Left ventricle myocardium inferior (tissue), 1 donor: ENCODE measurements at regions not wholly inside any gene's neighbourhood (a gene's known extent, or its start where the extent isn't known, plus 50 kb on each side); places are given as distances from the start of the nearest gene placed in this dataset.

Source experiments
- DNase-seq: peaks from one replicate; pipeline ENCODE4 v3.0.0-alpha.2; 2020
- H3K27ac ChIP-seq: fragments of 200-600 bp; replicated peaks from 2 replicates; pipeline ENCODE4 v1.8.0; 2021
- H3K27me3 ChIP-seq: fragments of 200-600 bp; 2 replicates; pipeline ENCODE4 v1.8.0; 2021; ENCODE audit warnings: low read depth
- H3K36me3 ChIP-seq: fragments of 200-600 bp; 2 replicates; pipeline ENCODE4 v1.8.0; 2021
- H3K4me1 ChIP-seq: fragments of 200-600 bp; 2 replicates; pipeline ENCODE4 v1.8.0; 2021
- H3K4me3 ChIP-seq: fragments of 200-600 bp; 2 replicates; pipeline ENCODE4 v1.8.0; 2021; ENCODE audit warnings: mild to moderate bottlenecking, moderate library complexity
- H3K9me3 ChIP-seq: fragments of 200-600 bp; replicated peaks from 2 replicates; pipeline ENCODE4 v1.8.0; 2021
- intact Hi-C: fragments of 100-400 bp; cut with micrococcal nuclease; formaldehyde crosslinking; loops from one replicate; pipeline ENCODE4 v1.11.0; 2022
- TF ChIP-seq, protein P1 (sequence below): fragments of 200-600 bp; IDR thresholded peaks from 2 replicates; pipeline ENCODE4 v1.8.0; 2021; ENCODE audit warnings: antibody characterized with exemption, mild to moderate bottlenecking, borderline replicate concordance
- donor health status: DM: no; HTN: yes; CAD: no; lungs with severe emphysema.

- Histone ChIP-seq H3K27me3 (peaks cover 73% of the 10 kb centered on the region), H3K27ac (no peak overlapping the region), H3K4me1 (peaks cover 11% of the 10 kb centered on the region), H3K4me3 (no peak overlapping the region), H3K36me3 (no peaks in the 10 kb centered on the region), H3K9me3 (peaks cover 5% of the 10 kb centered on the region)
- intact Hi-C loops, result no loop called here
- TF ChIP-seq, protein P1, sequence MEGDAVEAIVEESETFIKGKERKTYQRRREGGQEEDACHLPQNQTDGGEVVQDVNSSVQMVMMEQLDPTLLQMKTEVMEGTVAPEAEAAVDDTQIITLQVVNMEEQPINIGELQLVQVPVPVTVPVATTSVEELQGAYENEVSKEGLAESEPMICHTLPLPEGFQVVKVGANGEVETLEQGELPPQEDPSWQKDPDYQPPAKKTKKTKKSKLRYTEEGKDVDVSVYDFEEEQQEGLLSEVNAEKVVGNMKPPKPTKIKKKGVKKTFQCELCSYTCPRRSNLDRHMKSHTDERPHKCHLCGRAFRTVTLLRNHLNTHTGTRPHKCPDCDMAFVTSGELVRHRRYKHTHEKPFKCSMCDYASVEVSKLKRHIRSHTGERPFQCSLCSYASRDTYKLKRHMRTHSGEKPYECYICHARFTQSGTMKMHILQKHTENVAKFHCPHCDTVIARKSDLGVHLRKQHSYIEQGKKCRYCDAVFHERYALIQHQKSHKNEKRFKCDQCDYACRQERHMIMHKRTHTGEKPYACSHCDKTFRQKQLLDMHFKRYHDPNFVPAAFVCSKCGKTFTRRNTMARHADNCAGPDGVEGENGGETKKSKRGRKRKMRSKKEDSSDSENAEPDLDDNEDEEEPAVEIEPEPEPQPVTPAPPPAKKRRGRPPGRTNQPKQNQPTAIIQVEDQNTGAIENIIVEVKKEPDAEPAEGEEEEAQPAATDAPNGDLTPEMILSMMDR, result no peak
- DNase-seq, result no peak
These were observed 226.7 kb downstream of the CTTN start for GRCh38 chr11:70625051-70625450.

- no peak for DNase-seq
- Histone ChIP-seq H3K27ac (no peak overlapping the region), H3K36me3 (no peaks in the 10 kb centered on the region), H3K4me1 (peaks cover 11% of the 10 kb centered on the region), H3K27me3 (peaks cover 79% of the 10 kb centered on the region), H3K9me3 (no peaks in the 10 kb centered on the region), H3K4me3 (no peak overlapping the region)
- intact Hi-C loops, result no loop called here
- TF ChIP-seq, protein P1, result no peak
These were observed 227.5 kb downstream of the CTTN start for GRCh38 chr11:70625582-70626518.

GRCh38 chr11:70627219-70627618, 228.9 kb downstream of the CTTN start:
- H3K27me3 ChIP-seq, result peaks cover 67% of the 10 kb centered on the region
- no peaks in the 10 kb centered on the region for H3K9me3 ChIP-seq
- H3K4me3 ChIP-seq, result no peak overlapping the region
- intact Hi-C loops, result no loop called here
- H3K36me3 ChIP-seq, result no peaks in the 10 kb centered on the region
- TF ChIP-seq, protein P1, result no peak
- no peak overlapping the region for H3K27ac ChIP-seq
- DNase-seq, result no peak
- H3K4me1 ChIP-seq, result peaks cover 11% of the 10 kb centered on the region

DNA sequence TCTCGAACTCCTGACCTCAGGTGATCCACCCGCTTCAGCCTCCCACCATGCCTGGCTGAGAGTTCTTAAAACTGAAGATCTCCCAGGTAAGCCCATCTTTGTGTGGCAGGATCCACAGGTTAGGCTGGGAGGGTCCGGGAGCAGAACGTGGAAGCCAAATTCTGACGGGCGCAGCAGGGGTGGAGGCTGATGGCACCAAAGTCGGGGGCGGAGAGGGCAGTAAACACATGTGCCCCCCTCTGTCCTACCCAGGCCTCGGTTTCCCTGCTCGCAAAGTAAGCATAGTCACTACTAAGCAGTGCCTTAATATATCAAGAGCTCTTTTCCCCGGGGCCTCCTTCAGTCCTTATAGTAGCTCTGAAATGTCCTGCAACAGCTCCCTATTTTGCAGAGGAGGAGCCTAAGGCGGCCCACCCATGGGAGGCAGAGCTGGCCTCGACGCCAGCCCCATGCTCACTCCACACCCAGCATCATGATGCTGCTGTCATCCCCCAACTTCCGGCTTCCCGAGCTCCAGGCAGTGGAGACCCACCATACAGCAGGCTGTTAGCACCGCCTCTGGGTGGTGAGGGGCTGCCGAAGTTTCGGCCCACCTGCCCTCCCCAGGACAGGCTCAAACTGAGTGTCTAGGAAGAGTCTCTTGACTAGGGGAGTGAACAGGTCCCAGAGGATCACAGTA, 230.0 kb downstream of the CTTN start:
- H3K36me3 ChIP-seq, result no peaks in the 10 kb centered on the region
- peak overlapping the region; percentile 87 for H3K27ac ChIP-seq
- TF ChIP-seq, protein P1, result no peak
- H3K4me3 ChIP-seq, result peak overlapping the region; percentile 19
- H3K9me3 ChIP-seq, result no peaks in the 10 kb centered on the region
- no peak for DNase-seq
- peaks cover 56% of the 10 kb centered on the region for H3K27me3 ChIP-seq
- intact Hi-C loops, result no loop called here
- peaks cover 11% of the 10 kb centered on the region for H3K4me1 ChIP-seq

DNA sequence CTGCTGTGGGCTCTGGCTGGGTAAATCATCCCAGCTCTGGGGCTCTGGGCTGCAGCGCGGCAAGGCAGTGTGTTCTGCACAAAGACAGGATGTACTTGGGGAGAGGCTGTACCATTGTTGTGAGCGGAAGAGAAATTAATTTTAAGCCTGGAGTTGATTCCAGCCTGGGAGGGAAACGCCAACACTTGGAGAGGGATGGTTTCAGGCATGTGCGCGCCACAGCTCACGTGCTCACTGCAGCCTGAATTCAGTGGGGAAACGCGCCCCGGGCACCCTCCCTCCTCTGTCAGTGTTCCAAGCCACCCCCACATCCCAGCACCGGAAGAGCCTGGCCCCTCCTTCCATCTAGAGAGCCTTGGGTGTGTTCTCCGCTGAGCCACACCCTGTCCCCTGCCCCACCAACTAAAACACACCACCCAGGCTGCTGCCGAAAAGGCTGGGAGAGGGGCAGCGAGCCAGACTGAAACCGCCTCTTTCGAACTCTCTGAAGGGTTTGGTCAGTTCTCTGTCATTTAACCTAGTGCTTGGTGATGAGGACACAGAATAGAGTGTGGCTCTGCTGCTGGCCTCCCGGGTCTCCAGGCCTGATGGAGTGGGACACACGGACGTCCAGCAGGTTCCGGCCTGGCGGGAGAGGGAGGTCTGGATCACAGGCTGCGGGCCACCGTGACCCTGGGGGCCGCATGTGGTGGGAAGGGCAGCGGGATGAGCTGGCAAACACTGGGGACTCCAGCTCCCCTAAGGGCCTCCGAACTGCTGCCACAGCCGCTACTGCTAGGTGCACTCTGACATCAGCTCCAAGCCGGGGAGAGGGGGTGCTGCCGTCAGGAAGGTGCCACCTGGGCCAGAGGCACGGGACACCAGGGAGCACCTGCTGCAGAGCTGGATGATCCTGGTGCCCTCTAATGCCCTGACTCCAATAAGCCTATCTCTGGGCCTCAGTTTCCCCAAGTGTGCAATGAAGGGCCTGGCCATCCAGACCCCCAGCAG, 230.8 kb downstream of the CTTN start:
- H3K4me1 ChIP-seq, result peaks cover 11% of the 10 kb centered on the region
- TF ChIP-seq, protein P1, result no peak
- peak; percentile 53 for DNase-seq
- H3K27me3 ChIP-seq, result peaks cover 48% of the 10 kb centered on the region
- peak overlapping the region; percentile 87 for H3K27ac ChIP-seq
- H3K36me3 ChIP-seq, result no peaks in the 10 kb centered on the region
- intact Hi-C loops, result no loop called here
- H3K9me3 ChIP-seq, result no peaks in the 10 kb centered on the region
- peak overlapping the region; percentile 19 for H3K4me3 ChIP-seq
